ENCODE measurements at regions not wholly inside any gene's neighbourhood (a gene's known extent, or its start where the extent isn't known, plus 50 kb on each side); places are given as distances from the start of the nearest gene placed in this dataset.

GRCh38 chr20:52748990-52749389, 223.2 kb upstream of the TSHZ2 start:
- no peak for TF ChIP-seq CEBPB (IDR thresholded peaks at IDR 0.05)
- TF ChIP-seq REST (IDR thresholded peaks at IDR 0.05; ENCODE audit: low read depth), result no peak

GRCh38 chr20:52748285-52748932, 223.7 kb upstream of the TSHZ2 start:
- no peak for TF ChIP-seq FOXM1 (IDR thresholded peaks at IDR 0.05; ENCODE audit: borderline replicate concordance, low read depth)
- TF ChIP-seq NFIC (IDR thresholded peaks at IDR 0.05), result no peak
- no peak for TF ChIP-seq TEAD4 (IDR thresholded peaks at IDR 0.05)
- TF ChIP-seq ZBTB7A (IDR thresholded peaks at IDR 0.05; ENCODE audit: low read depth), result no peak
- no peak for TF ChIP-seq MAX (IDR thresholded peaks at IDR 0.05)
- no peak for TF ChIP-seq CEBPB (IDR thresholded peaks at IDR 0.05)
- no peak for TF ChIP-seq TAF1 (IDR thresholded peaks at IDR 0.05; ENCODE audit: low read depth)
- no peak for TF ChIP-seq YY1 (IDR thresholded peaks at IDR 0.05; ENCODE audit: low read depth)
- TF ChIP-seq USF1 (IDR thresholded peaks at IDR 0.05), result no peak
- TF ChIP-seq REST (IDR thresholded peaks at IDR 0.05; ENCODE audit: low read depth), result no peak
- TF ChIP-seq EP300 (IDR thresholded peaks at IDR 0.05; ENCODE audit: borderline replicate concordance), result no peak
- TF ChIP-seq TCF12 (IDR thresholded peaks at IDR 0.05; ENCODE audit: low read depth), result no peak
- TF ChIP-seq CREB1 (IDR thresholded peaks at IDR 0.05; ENCODE audit: low read depth), result no peak
- TF ChIP-seq EGR1 (IDR thresholded peaks at IDR 0.05), result no peak

- no peak for TF ChIP-seq CEBPB (IDR thresholded peaks at IDR 0.05)
- no peak for TF ChIP-seq EGR1 (IDR thresholded peaks at IDR 0.05)
- no peak for TF ChIP-seq NFIC (IDR thresholded peaks at IDR 0.05)
- TF ChIP-seq TCF12 (IDR thresholded peaks at IDR 0.05; ENCODE audit: low read depth), result no peak
- TF ChIP-seq REST (IDR thresholded peaks at IDR 0.05; ENCODE audit: low read depth), result no peak
- TF ChIP-seq TAF1 (IDR thresholded peaks at IDR 0.05; ENCODE audit: low read depth), result no peak
- TF ChIP-seq TEAD4 (IDR thresholded peaks at IDR 0.05), result no peak
- TF ChIP-seq RAD21 (IDR thresholded peaks at IDR 0.05; ENCODE audit: low read depth), result no peak
- TF ChIP-seq FOXM1 (IDR thresholded peaks at IDR 0.05; ENCODE audit: borderline replicate concordance, low read depth), result no peak
- no peak for TF ChIP-seq MAX (IDR thresholded peaks at IDR 0.05)
- TF ChIP-seq ZBTB7A (IDR thresholded peaks at IDR 0.05; ENCODE audit: low read depth), result no peak
These were observed 224.3 kb upstream of the TSHZ2 start for GRCh38 chr20:52747845-52748284.

GRCh38 chr20:52746770-52747169, 225.4 kb upstream of the TSHZ2 start:
- no peak for TF ChIP-seq USF1 (IDR thresholded peaks at IDR 0.05)
- no peak for TF ChIP-seq EGR1 (IDR thresholded peaks at IDR 0.05)
- no peak for TF ChIP-seq NFIC (IDR thresholded peaks at IDR 0.05)
- no peak for TF ChIP-seq RAD21 (IDR thresholded peaks at IDR 0.05; ENCODE audit: low read depth)
- TF ChIP-seq CREB1 (IDR thresholded peaks at IDR 0.05; ENCODE audit: low read depth), result no peak
- no peak for TF ChIP-seq YY1 (IDR thresholded peaks at IDR 0.05; ENCODE audit: low read depth)
- TF ChIP-seq TAF1 (IDR thresholded peaks at IDR 0.05; ENCODE audit: low read depth), result no peak

- TF ChIP-seq MAX (IDR thresholded peaks at IDR 0.05), result no peak
- no peak for TF ChIP-seq TEAD4 (IDR thresholded peaks at IDR 0.05)
- TF ChIP-seq CREB1 (IDR thresholded peaks at IDR 0.05; ENCODE audit: low read depth), result no peak
- no peak for TF ChIP-seq REST (IDR thresholded peaks at IDR 0.05; ENCODE audit: low read depth)
- no peak for TF ChIP-seq USF1 (IDR thresholded peaks at IDR 0.05)
- no peak for TF ChIP-seq EGR1 (IDR thresholded peaks at IDR 0.05)
- TF ChIP-seq RAD21 (IDR thresholded peaks at IDR 0.05; ENCODE audit: low read depth), result no peak
- TF ChIP-seq FOXM1 (IDR thresholded peaks at IDR 0.05; ENCODE audit: borderline replicate concordance, low read depth), result no peak
- TF ChIP-seq TAF1 (IDR thresholded peaks at IDR 0.05; ENCODE audit: low read depth), result no peak
- TF ChIP-seq EP300 (IDR thresholded peaks at IDR 0.05; ENCODE audit: borderline replicate concordance), result no peak
- no peak for TF ChIP-seq CEBPB (IDR thresholded peaks at IDR 0.05)
- TF ChIP-seq YY1 (IDR thresholded peaks at IDR 0.05; ENCODE audit: low read depth), result no peak
These were observed 226.0 kb upstream of the TSHZ2 start for GRCh38 chr20:52746190-52746589.
